Left cardiac atrium (tissue), 4 donors: ENCODE measurements at regions not wholly inside any gene's neighbourhood (a gene's known extent, or its start where the extent isn't known, plus 50 kb on each side); places are given as distances from the start of the nearest gene placed in this dataset.
A peak's percentile ranks its signal among the peaks of the same experiment; 100 is the strongest.

ENCODE experiments used
- ATAC-seq, 2 donors: fragments of 200-7000 bp; cut with Tn5 transposase; one replicate each; pipeline ENCODE4 v1.9.1; 2020; ENCODE audit warnings: mild to moderate bottlenecking in 2 of 2, moderate library complexity in 2 of 2
- DNase-seq: peaks from one replicate; pipeline ENCODE4 v3.0.0-alpha.2; 2020
- intact Hi-C, 2 donors: fragments of 100-400 bp; cut with DNase I; formaldehyde crosslinking; loops; one replicate each; pipeline versions ENCODE4 v1.14.1 to v1.15.1; 2022 to 2023
- donor health status: DM: no; HTN: yes; CAD: no.
- donor health status: DM: no; HTN: yes; CAD: no; lungs with severe emphysema.
- donor health status: DM: yes; HTN: yes; CAD: no.
- donor health status: Dilated cardiomyopathy.

GRCh38 chr6:169965239-169965638 is 213.8 kb downstream of the ERMARD start:
- ATAC-seq = no peak
- intact Hi-C loops = loop anchor here in 1 of 2 donors (10.0 kb wide), 1 partner anchor 330 kb away; the partner anchor contains the start of gene DLL1
- no peak for DNase-seq

- intact Hi-C loops = loop anchor here in 1 of 2 donors (5.0 to 10.0 kb wide), 2 partner anchors 330 to 553 kb away; partner anchors contain the start of gene DLL1
- ATAC-seq = no peak
- no peak for DNase-seq
These were observed 213.2 kb downstream of the ERMARD start for GRCh38 chr6:169964486-169965180.

- intact Hi-C loops = loop anchor here in 1 of 2 donors (5.0 to 10.0 kb wide), 2 partner anchors 331 to 554 kb away; partner anchors contain the start of gene DLL1
- no peak for DNase-seq
- ATAC-seq = no peak
These were observed 212.3 kb downstream of the ERMARD start for GRCh38 chr6:169963581-169964297.

- intact Hi-C loops = loop anchor here in 1 of 2 donors (5.0 to 10.0 kb wide), 2 partner anchors 332 to 554 kb away; partner anchors contain the start of gene DLL1
- DNase-seq = no peak
These were observed 211.4 kb downstream of the ERMARD start for GRCh38 chr6:169962604-169963469.

GRCh38 chr6:169961772-169962561 is 210.5 kb downstream of the ERMARD start:
- DNase-seq (peak; percentile 63), ATAC-seq (peak; percentile 88 to 89)
- intact Hi-C loops = loop anchor here in 1 of 2 donors (5.0 to 10.0 kb wide), 2 partner anchors 333 to 555 kb away; partner anchors contain the start of gene DLL1

More at GRCh38 chr6:169962604-169963469, 211.4 kb downstream of the ERMARD start:
- no peak for ATAC-seq

DNA sequence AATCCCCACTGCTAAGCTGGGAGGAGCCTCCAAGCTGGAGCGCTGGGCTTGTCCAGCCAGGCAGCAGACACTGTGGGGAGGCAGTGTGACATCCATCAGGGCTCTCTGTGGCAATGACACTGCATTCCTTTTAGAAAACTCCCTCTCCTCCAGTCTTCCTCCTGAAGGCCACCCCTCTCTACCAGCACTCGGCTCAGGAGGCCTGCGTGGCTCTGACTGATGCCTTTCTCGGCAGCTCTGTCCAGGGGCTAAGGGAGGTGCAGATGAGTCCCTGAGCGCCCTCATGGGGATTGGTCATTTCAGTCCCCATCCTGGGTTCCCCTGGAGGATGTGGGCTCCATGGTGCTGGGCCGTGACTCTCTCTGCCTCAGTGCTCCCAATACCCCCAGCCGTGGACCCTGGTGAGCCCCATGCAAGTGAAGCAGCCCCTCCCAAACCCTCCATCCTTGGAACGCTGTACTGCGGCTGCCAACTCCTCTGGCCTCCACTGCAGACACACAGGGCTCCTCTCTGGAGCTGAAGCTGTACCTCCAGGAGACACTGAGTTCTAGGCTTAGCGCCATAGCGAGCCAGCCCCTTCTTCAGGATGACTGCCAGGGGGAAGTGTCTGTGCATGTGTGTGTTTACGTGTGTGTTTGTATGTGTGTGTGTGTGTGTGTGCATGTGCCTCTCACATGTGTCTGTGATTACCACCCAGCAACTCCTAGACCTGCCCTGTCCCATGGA is 209.6 kb downstream of the ERMARD start:
- DNase-seq (no peak), ATAC-seq (no peak)
- intact Hi-C loops = loop anchor here in 1 of 2 donors (5.0 to 10.0 kb wide), 2 partner anchors 334 to 556 kb away; partner anchors contain the start of gene DLL1

- DNase-seq (no peak), ATAC-seq (no peak)
- intact Hi-C loops = loop anchor here in 1 of 2 donors (5.0 to 10.0 kb wide), 2 partner anchors 334 to 557 kb away; partner anchors contain the start of gene DLL1
These were observed 209.1 kb downstream of the ERMARD start for GRCh38 chr6:169960521-169960885.

DNA sequence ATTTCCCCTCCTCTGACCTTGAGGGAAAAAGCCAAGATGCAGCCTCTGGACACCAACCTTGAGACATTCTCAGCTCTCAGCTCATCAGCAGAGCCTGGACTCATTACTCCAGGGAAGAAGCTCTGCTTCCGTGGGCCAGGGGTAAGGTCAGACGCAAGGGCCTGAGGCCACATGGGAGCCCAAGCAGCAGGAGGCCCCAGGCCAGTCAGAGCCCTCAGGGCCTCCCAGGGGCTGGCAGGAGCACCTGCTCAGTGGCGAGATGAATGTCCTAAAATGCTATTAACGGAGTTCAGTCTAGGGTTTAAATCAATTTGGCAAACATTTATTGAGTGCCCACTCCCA is 208.6 kb downstream of the ERMARD start:
- intact Hi-C loops = loop anchor here in 1 of 2 donors (5.0 to 10.0 kb wide), 2 partner anchors 335 to 557 kb away; partner anchors contain the start of gene DLL1
- ATAC-seq = no peak
- no peak for DNase-seq

DNA sequence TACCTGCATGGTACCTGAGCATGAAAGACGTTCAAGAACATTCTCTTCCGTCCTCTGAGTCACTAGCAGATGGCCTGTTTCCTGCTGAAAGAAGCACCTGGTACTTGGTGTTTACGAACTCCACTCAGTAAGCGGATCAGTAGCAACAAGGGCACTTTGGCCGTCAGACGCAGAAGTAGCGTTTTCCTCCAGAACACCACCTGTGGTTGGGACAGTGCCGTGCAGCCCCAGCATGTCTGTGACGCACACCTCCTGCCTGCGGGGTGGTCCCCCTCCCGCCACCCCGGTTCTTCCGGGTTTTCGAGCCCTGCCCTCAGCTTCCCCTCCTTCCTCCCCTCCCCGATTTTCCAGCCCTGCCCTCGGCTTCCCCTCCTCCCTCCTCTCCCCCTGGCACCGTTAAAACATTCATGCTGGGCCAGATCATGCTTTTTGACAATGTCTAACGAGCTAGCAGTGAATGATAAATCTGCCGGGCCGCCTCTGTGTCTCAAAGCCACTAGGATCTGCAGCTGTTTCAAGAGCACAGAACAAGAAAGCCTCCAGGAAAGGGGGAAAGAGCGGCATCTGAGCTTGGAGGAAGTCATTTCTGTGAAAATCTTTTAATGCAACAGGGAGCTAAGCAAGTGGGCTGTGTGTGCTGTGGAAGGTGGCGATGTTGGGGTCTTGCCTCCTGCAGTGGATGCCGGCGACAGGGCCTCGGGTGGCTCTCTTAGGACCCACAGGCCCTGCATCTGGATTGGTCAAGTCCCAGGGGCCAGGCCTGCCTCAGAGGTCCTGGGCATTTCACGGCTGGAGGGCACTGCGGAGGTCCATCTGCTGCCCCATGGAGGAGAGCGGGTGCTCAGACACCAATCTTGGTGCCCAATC is 207.9 kb downstream of the ERMARD start:
- no peak for DNase-seq
- intact Hi-C loops = loop anchor here in 1 of 2 donors (5.0 to 10.0 kb wide), 3 partner anchors 125 to 558 kb away; partner anchors contain the start of gene DLL1
- ATAC-seq = peak in 1 of 2 donors; percentile 6

DNA sequence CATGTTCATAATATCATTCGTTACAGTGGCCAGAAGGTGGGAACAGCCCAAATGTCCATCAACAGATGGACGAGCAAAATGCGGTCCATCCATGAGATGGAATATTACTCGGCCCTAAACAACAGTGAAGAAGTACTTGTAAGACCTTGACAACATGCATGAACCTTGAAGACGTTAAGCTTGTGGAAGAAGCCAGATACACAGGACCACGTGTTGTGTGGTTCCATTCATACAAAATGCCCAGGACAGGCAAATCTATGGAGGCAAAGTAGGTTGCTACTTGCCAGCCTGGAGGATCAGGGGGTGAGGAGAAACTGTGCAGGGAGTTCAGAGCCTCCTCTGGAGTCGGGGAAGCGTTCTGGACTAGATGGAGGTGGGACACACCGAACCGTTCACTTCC is 207.1 kb downstream of the ERMARD start:
- DNase-seq (no peak), ATAC-seq (no peak)
- intact Hi-C loops = loop anchor here in 1 of 2 donors (10.0 kb wide), 1 partner anchor 124 kb away; no protein-coding TSS in a partner anchor

GRCh38 chr6:169957351-169957963 is 206.0 kb downstream of the ERMARD start:
- DNase-seq = no peak
- intact Hi-C loops = loop anchor here in 1 of 2 donors (10.0 kb wide), 1 partner anchor 123 kb away; no protein-coding TSS in a partner anchor
- no peak for ATAC-seq

DNA sequence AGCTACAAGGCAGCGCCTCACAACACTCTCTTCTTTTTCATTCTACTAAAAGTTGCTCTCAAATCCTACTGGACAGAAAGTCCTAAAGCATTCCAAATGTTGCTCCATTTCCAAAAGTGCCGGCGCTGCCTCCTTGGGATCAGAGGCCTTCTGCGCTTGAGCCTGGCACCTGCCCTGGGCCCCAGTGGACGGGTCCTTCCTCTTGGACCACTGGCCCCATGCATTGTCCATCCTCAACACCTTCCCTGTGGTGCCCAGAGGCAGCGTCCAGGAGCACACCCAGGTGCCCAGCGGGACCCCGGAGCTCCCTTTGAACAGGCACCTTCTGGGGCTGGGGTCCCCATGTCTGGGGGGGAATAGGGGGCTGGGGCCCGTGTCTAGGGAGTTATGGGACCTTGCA is 205.2 kb downstream of the ERMARD start:
- intact Hi-C loops = loop anchor here in 1 of 2 donors (10.0 kb wide), 1 partner anchor 122 kb away; no protein-coding TSS in a partner anchor
- DNase-seq (no peak), ATAC-seq (no peak)

DNA sequence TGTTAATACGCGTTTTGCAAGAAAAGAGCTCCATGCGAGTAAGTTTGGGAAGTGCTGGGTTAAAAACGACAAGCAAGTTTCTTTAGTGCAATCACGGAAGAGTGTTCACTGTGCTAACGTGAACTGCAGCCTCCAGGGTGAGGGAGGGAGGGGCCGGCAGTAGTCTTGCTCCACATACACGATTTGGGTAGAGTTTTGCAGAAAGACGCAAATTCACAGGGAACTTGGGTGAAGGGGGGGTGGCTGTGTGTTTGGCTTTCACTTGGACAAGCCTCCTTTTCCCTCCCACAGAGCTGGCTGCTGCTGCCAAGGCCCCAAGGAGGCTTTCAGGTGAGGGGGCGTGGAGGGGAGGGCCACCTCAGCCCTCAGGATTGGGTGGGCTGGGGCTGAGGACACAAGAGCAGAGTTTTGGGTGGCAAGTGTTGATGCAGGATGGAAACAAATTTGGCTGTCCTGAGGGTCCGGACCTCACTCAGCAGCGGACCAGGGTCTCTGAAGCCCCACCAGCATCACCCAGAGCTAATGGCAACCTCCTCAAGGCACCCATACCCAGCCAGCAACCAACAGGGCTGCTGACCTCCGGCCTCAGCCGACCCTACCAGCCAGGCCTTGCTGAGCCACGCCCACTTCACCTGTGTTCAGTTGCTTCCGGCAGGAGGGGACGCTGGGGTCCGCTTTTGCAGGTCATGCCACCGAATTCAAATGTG is 204.5 kb downstream of the ERMARD start:
- intact Hi-C loops = loop anchor here in 1 of 2 donors (10.0 kb wide), 1 partner anchor 121 kb away; no protein-coding TSS in a partner anchor
- DNase-seq (no peak), ATAC-seq (no peak)

DNA sequence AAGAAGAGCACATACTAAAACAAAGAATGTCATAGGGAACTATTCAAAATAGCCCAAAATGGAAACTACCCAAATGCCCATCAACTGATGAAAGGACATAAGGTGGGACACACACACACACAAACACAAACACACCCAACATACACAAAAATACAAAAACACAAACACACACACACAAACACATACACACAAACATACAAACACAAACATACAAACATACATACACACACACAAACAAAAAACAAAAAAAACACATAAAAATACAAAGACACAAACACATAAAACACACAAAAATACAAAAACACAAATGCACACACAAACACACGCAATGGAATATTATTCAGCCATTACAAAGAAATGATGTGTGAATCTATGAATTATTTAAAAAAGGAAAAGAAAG is 203.6 kb downstream of the ERMARD start:
- no peak for DNase-seq
- intact Hi-C loops = loop anchor here in 1 of 2 donors (10.0 kb wide), 1 partner anchor 120 kb away; no protein-coding TSS in a partner anchor
- ATAC-seq = no peak

DNA sequence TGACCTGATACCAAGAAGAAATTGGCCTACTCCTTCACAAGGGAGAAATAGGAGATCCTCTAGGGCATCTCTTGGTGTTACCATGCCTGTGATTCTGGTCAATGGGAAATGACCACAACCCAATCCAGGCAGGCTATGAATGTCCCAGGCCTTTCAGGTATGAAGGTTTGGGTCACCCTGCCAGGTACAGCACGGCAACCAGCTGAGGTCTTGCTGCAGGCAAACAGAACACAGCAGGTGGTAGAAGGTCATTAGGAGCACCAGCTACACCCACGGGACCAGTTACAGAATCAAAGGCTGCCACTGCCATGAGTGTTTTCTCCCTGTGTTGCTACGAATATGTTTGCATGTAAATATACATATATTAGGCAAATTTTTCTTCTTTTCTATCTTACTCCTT is 202.3 kb downstream of the ERMARD start:
- DNase-seq (no peak), ATAC-seq (no peak)
- intact Hi-C loops = loop anchor here in 1 of 2 donors (10.0 kb wide), 1 partner anchor 119 kb away; no protein-coding TSS in a partner anchor
